ENCODE measurements at regions not wholly inside any gene's neighbourhood (a gene's known extent, or its start where the extent isn't known, plus 50 kb on each side); places are given as distances from the start of the nearest gene placed in this dataset.

- Histone ChIP-seq H3K9ac (ENCODE audit: low read length) (no peak overlapping the region), H2AFZ (ENCODE audit: insufficient read depth, low read depth, low read length, poor library complexity, severe bottlenecking) (no peak overlapping the region), H3K4me1 (ENCODE audit: control insufficient read depth in 2 of 2, insufficient read depth in 2 of 2, low read length in 2 of 2) (no peaks in the 10 kb centered on the region), H3K36me3 (replicated peaks in 1 of 2; ENCODE audit: control extremely low read depth in 1 of 2, control insufficient read depth in 1 of 2, extremely low read depth in 1 of 2, insufficient read depth in 2 of 2, low read length in 1 of 2) (no peaks in the 10 kb centered on the region), H4K20me1 (ENCODE audit: control insufficient read depth, insufficient read depth, low read length, poor library complexity, severe bottlenecking) (no peaks in the 10 kb centered on the region), H3K27me3 (replicated peaks in 1 of 4; ENCODE audit: control extremely low read depth in 1 of 4, control insufficient read depth in 3 of 4, insufficient read depth in 4 of 4, low read length in 3 of 4) (peaks cover 0 to 9% (median 4%) of the 10 kb centered on the region in 4 experiments), H3K9me3 (ENCODE audit: control extremely low read depth in 1 of 3, control insufficient read depth in 2 of 3, insufficient read depth in 1 of 3, low read length in 2 of 3) (no peaks in the 10 kb centered on the region), H3K4me2 (replicated peaks; ENCODE audit: low read depth, low read length, poor library complexity, severe bottlenecking) (no peak overlapping the region), H3K27ac (ENCODE audit: low read length in 2 of 2) (no peak overlapping the region), H3K79me2 (ENCODE audit: control insufficient read depth, insufficient read depth, low read length) (no peaks in the 10 kb centered on the region), H3K4me3 (ENCODE audit: control extremely low read depth in 1 of 5, extremely low read depth in 1 of 5, insufficient read depth in 1 of 5, low read depth in 2 of 5, low read length in 4 of 5) (no peak overlapping the region)
- Mint-ChIP-seq H3K27ac (no peak overlapping the region), H3K4me3 (no peak overlapping the region), H3K27me3 (peaks cover 48% of the 10 kb centered on the region), H3K9me3 (ENCODE audit: insufficient read depth) (no peaks in the 10 kb centered on the region), H3K4me1 (no peaks in the 10 kb centered on the region)
- TF ChIP-seq CTCF (IDR thresholded peaks at IDR 0.05): no peak
- no peak for TF ChIP-seq EZH2 (IDR thresholded peaks at IDR 0.05; ENCODE audit: borderline replicate concordance, insufficient read depth, low read depth, low read length, poor library complexity, severe bottlenecking)
- ATAC-seq (ENCODE audit: low read depth) (no peak), DNase-seq (no peak)
- no CpG with 5 or more reads among the region's 3 CpGs for WGBS (ENCODE audit: insufficient coverage)
- intact Hi-C loops (cut with micrococcal nuclease): no loop called here
- POLR2A ChIA-PET: no interaction called here
- CTCF ChIA-PET: no interaction called here
Observed at GRCh38 chr7:25801214-25801613, 350.8 kb upstream of the NFE2L3 start.

GRCh38 chr7:25802057-25802456, 349.9 kb upstream of the NFE2L3 start:
- H3K4me2 ChIP-seq (replicated peaks; ENCODE audit: low read depth, low read length, poor library complexity, severe bottlenecking): no peak overlapping the region
- no peak overlapping the region for H3K9ac ChIP-seq (ENCODE audit: low read length)
- H3K4me1 ChIP-seq (ENCODE audit: control insufficient read depth in 2 of 2, insufficient read depth in 2 of 2, low read length in 2 of 2): no peaks in the 10 kb centered on the region
- H3K9me3 Mint-ChIP-seq (ENCODE audit: insufficient read depth): no peaks in the 10 kb centered on the region
- H3K36me3 ChIP-seq (replicated peaks in 1 of 2; ENCODE audit: control extremely low read depth in 1 of 2, control insufficient read depth in 1 of 2, extremely low read depth in 1 of 2, insufficient read depth in 2 of 2, low read length in 1 of 2): no peaks in the 10 kb centered on the region
- H3K27me3 Mint-ChIP-seq: peaks cover 50% of the 10 kb centered on the region
- intact Hi-C loops (cut with micrococcal nuclease): no loop called here
- H3K79me2 ChIP-seq (ENCODE audit: control insufficient read depth, insufficient read depth, low read length): no peaks in the 10 kb centered on the region
- no peak overlapping the region for H3K4me3 ChIP-seq (ENCODE audit: control extremely low read depth in 1 of 5, extremely low read depth in 1 of 5, insufficient read depth in 1 of 5, low read depth in 2 of 5, low read length in 4 of 5)
- ChIA-PET POLR2A (no interaction called here), CTCF (no interaction called here)
- WGBS (ENCODE audit: insufficient coverage): no CpG with 5 or more reads among the region's 3 CpGs
- no peaks in the 10 kb centered on the region for H4K20me1 ChIP-seq (ENCODE audit: control insufficient read depth, insufficient read depth, low read length, poor library complexity, severe bottlenecking)
- no peak overlapping the region for H3K27ac Mint-ChIP-seq
- no peak overlapping the region for H3K27ac ChIP-seq (ENCODE audit: low read length in 2 of 2)
- DNase-seq (no peak), ATAC-seq (ENCODE audit: low read depth) (no peak)
- no peaks in the 10 kb centered on the region for H3K9me3 ChIP-seq (ENCODE audit: control extremely low read depth in 1 of 3, control insufficient read depth in 2 of 3, insufficient read depth in 1 of 3, low read length in 2 of 3)
- no peak overlapping the region for H3K4me3 Mint-ChIP-seq
- peaks cover 0 to 9% (median 2%) of the 10 kb centered on the region in 4 experiments for H3K27me3 ChIP-seq (replicated peaks in 1 of 4; ENCODE audit: control extremely low read depth in 1 of 4, control insufficient read depth in 3 of 4, insufficient read depth in 4 of 4, low read length in 3 of 4)
- no peak overlapping the region for H2AFZ ChIP-seq (ENCODE audit: insufficient read depth, low read depth, low read length, poor library complexity, severe bottlenecking)
- H3K4me1 Mint-ChIP-seq: no peaks in the 10 kb centered on the region
- TF ChIP-seq CTCF (IDR thresholded peaks at IDR 0.05) (no peak), EZH2 (IDR thresholded peaks at IDR 0.05; ENCODE audit: borderline replicate concordance, insufficient read depth, low read depth, low read length, poor library complexity, severe bottlenecking) (no peak)
